ENCODE measurements at regions not wholly inside any gene's neighbourhood (a gene's known extent, or its start where the extent isn't known, plus 50 kb on each side); places are given as distances from the start of the nearest gene placed in this dataset.

DNA sequence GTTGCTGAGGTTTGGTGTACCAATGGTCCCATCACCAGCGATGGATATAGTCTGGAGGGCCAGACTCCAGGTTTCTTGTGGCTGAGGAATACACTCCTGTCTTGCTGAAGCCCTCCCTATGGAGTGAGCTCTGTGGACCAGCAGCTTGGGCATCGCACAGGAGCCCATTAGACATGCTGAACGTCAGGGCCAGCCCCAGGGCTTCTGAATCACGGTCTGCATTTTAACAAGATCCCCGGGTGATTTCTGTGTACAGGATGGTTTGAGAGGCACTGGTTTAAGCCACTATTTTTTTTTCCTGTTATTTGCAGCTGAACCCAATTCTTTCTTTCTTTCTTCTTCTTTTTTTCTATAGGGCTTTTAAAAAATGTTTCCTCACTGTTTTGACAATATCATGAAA is 69.5 kb upstream of the XCR1 start:
- ATAC-seq (ENCODE audit: low FRiP score) (no peak), DNase-seq (ENCODE audit: low spot score) (no peak)
- TF ChIP-seq, protein P1, sequence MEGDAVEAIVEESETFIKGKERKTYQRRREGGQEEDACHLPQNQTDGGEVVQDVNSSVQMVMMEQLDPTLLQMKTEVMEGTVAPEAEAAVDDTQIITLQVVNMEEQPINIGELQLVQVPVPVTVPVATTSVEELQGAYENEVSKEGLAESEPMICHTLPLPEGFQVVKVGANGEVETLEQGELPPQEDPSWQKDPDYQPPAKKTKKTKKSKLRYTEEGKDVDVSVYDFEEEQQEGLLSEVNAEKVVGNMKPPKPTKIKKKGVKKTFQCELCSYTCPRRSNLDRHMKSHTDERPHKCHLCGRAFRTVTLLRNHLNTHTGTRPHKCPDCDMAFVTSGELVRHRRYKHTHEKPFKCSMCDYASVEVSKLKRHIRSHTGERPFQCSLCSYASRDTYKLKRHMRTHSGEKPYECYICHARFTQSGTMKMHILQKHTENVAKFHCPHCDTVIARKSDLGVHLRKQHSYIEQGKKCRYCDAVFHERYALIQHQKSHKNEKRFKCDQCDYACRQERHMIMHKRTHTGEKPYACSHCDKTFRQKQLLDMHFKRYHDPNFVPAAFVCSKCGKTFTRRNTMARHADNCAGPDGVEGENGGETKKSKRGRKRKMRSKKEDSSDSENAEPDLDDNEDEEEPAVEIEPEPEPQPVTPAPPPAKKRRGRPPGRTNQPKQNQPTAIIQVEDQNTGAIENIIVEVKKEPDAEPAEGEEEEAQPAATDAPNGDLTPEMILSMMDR (IDR thresholded peaks at IDR 0.05) = no peak

DNA sequence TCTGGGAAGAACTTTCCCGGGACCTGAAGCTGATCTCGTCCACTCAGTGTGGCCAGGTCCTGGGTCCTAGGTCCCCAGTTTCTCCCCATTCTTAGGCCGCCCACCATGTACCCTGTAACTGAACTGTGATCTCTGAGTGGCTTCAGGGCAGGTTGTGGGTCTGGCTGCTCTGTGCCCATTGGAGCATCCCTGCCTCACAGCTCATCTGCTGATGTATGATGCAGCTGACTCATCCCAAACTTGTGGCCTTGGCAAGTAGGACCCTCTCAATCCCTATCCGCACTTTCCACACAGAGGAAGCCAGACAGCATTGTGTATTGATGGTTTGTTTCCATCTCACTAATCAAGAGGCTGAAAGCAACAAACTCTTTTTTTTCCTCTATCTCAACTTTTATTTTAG is 69.1 kb upstream of the XCR1 start:
- DNase-seq (ENCODE audit: low spot score) (no peak), ATAC-seq (ENCODE audit: low FRiP score) (no peak)
- TF ChIP-seq, protein P1 (IDR thresholded peaks at IDR 0.05) = no peak

DNA sequence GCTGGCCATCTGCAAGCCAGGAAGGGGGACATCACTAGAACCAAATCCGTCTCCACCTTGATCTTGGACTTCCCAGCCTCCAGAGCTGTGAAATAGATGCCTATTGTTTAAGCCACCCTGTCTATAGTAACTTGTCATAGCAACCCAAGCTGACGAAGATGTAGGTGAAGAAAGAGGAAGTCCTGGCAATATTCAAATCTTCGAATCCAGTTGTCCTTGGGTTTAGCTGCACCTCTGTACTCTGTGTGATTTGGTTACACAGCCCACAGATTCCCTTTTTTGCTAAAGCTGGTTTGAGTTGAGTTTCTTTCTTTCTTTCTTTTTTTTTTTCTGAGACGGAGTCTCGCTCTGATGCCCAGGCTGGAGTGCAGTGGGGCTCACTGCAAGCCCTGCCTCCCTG is 68.0 kb upstream of the XCR1 start:
- TF ChIP-seq, protein P1 (IDR thresholded peaks at IDR 0.05) = no peak
- ATAC-seq (ENCODE audit: low FRiP score) (no peak), DNase-seq (ENCODE audit: low spot score) (no peak)

DNA sequence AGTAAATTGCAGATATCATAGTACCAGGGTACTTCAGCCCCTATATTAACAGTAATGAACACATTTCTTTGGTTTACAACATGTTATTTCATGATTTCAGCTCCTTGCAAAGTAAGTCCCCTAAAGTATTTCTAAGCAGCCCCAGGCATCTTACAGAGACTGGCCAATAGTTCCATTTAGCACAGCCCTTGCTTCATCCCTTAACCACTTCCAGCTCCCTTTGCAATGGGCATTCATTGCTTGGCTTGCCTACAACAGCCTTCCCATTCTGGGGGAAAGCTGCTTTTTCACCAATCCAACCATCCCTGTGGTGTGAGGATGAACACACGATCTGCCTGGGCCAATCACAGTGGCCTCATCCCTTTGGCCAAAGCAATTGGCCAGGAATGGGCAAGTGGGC is 67.2 kb upstream of the XCR1 start:
- TF ChIP-seq, protein P1 (IDR thresholded peaks at IDR 0.05) = no peak
- ATAC-seq (ENCODE audit: low FRiP score) = no peak
- DNase-seq (ENCODE audit: low spot score) = no peak

DNA sequence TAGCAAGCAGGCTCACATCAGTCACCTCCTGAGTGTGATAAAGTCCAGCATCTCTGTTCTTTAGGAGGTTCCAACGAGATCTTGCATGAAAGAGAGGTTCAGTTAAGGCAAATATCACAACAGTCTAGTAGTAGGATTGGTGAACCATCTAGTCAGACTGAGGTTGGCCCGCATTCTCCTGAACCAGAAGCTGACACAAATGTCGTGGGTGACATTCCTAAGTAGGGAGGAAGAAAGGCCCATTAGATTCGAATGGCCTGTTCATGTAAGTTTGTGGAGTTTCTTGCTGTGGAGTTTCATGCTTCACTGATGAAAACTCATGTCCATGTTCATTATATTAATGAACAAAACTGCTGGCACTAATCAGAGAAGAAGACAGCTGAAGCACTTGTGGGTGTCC is 66.7 kb upstream of the XCR1 start:
- TF ChIP-seq, protein P1 (IDR thresholded peaks at IDR 0.05) = no peak
- ATAC-seq (ENCODE audit: low FRiP score) = no peak
- DNase-seq (ENCODE audit: low spot score) = no peak

DNA sequence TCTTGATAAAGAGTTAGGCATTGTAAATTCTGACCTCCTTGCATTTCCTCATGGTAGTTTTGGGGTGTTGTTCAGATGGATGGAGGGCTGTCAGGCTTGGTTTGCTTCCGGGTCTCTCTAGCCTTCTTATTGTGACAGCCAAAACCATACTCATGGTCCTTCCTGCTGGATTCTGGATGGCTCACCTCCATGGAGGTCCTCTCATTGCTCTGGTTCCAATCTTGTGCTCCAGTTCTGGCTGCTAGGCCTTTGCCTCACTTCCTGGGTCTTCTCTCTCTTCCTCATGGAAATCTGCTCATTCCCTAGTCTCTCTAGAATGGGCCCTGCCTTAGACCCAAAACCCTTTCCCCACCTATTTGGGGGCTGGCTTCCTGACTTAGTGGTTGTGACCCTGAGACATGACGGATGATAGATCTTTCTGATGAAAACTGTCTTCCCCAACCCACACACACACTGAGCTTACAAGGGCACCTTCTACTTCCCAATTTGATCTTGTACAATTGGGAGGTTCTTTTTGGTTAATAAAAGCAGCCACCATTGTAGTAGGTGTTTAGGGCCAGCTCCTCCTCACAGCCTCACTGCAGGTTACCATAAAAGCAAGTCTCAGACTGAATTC is 66.2 kb upstream of the XCR1 start:
- ATAC-seq (ENCODE audit: low FRiP score) (no peak), DNase-seq (ENCODE audit: low spot score) (no peak)

DNA sequence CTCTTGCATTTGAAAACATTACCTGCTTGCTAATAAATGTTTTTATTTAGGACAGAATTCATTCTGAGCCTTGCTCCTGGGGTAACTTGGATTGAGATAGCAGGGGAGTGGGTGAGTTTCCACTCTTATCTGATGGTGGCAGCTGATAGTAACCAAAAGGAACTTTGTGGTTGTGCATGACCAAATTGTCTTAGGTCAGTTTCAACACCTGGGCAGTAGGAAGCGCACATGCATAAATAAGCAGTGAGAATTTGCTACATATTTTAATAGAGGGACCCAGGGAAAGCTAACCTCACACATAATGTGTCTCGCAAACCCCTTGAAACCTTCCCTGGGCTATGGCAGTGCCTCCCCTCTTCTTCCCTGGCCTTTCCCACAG is 65.4 kb upstream of the XCR1 start:
- DNase-seq (ENCODE audit: low spot score) (no peak), ATAC-seq (ENCODE audit: low FRiP score) (no peak)
- TF ChIP-seq, protein P1 (IDR thresholded peaks at IDR 0.05) = no peak

More for the DNA sequence above, 66.2 kb upstream of the XCR1 start:
- TF ChIP-seq, protein P1 (IDR thresholded peaks at IDR 0.05) = no peak
